ENCODE measurements at regions not wholly inside any gene's neighbourhood (a gene's known extent, or its start where the extent isn't known, plus 50 kb on each side); places are given as distances from the start of the nearest gene placed in this dataset.

- DNase-seq (ENCODE audit: low read depth), result no peak
- no peak overlapping the region for H3K4me3 ChIP-seq (ENCODE audit: low read depth, low read length)
- no peak for TF ChIP-seq CTCF (IDR thresholded peaks at IDR 0.05; ENCODE audit: low read depth, low read length, missing control alignments)
Measured at GRCh38 chr6:105875974-105876640, 210.0 kb upstream of the PRDM1 start.

- no peak for DNase-seq (ENCODE audit: low read depth)
- no peak overlapping the region for H3K4me3 ChIP-seq (ENCODE audit: low read depth, low read length)
- no peak for TF ChIP-seq CTCF (IDR thresholded peaks at IDR 0.05; ENCODE audit: low read depth, low read length, missing control alignments)
Measured at GRCh38 chr6:105874835-105875626, 211.1 kb upstream of the PRDM1 start.

GRCh38 chr6:105873799-105874198, 212.3 kb upstream of the PRDM1 start:
- no peak for DNase-seq (ENCODE audit: low read depth)
- no peak overlapping the region for H3K4me3 ChIP-seq (ENCODE audit: low read depth, low read length)
- no peak for TF ChIP-seq CTCF (IDR thresholded peaks at IDR 0.05; ENCODE audit: low read depth, low read length, missing control alignments)

GRCh38 chr6:105873211-105873704, 212.9 kb upstream of the PRDM1 start:
- no peak for TF ChIP-seq CTCF (IDR thresholded peaks at IDR 0.05; ENCODE audit: low read depth, low read length, missing control alignments)
- no peak overlapping the region for H3K4me3 ChIP-seq (ENCODE audit: low read depth, low read length)
- no peak for DNase-seq (ENCODE audit: low read depth)

- no peak for TF ChIP-seq CTCF (IDR thresholded peaks at IDR 0.05; ENCODE audit: low read depth, low read length, missing control alignments)
- H3K4me3 ChIP-seq (ENCODE audit: low read depth, low read length), result no peak overlapping the region
- DNase-seq (ENCODE audit: low read depth), result no peak
Measured at GRCh38 chr6:105872249-105872648, 213.9 kb upstream of the PRDM1 start.

DNA sequence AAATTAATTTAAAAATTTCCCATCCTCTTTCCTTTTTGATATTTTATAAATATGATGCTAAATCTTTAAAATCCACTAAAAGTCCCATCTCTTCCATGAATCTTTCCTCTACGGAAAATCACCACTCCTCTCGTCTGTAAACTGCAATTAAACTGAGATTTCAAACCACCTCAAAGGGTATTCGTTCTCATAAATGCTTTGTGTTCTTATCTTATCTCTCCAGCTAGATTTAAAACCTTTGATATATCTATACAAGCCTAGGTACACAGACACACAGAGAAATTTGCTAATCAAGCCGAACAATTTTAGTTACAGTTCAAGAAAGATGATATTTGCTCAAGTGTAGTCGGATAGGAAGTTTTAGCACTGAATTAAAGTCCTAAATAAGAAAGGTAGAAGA, 214.6 kb upstream of the PRDM1 start:
- TF ChIP-seq CTCF (IDR thresholded peaks at IDR 0.05; ENCODE audit: low read depth, low read length, missing control alignments), result no peak
- DNase-seq (ENCODE audit: low read depth), result no peak
- no peak overlapping the region for H3K4me3 ChIP-seq (ENCODE audit: low read depth, low read length)

All from GM12864 (cell line).